Upper lobe of left lung (tissue), 6 donors: ENCODE measurements at regions not wholly inside any gene's neighbourhood (a gene's known extent, or its start where the extent isn't known, plus 50 kb on each side); places are given as distances from the start of the nearest gene placed in this dataset.

Experiments used
- ATAC-seq, 2 donors: fragments of 200-7000 bp; cut with Tn5 transposase; one replicate each; pipeline ENCODE4 v1.9.1; 2022; ENCODE audit warnings: mild to moderate bottlenecking in 2 of 2, moderate library complexity in 2 of 2; ENCODE audit not compliant: low FRiP score in 2 of 2
- DNase-seq, 2 donors: peaks; one replicate each; pipeline ENCODE4 v3.0.0-alpha.2; 2019 to 2020
- H3K27ac ChIP-seq, 4 donors: fragments of 200-600 bp; sonication (generic); one replicate each; pipeline ENCODE4 v1.5.1; 2016 to 2019
- H3K27me3 ChIP-seq, 4 donors: fragments of 200-600 bp; sonication (generic); one replicate each; pipeline ENCODE4 v1.5.1; 2017 to 2019
- H3K36me3 ChIP-seq, 4 donors: fragments of 200-600 bp; sonication (generic); one replicate each; pipeline ENCODE4 v1.5.1; 2016 to 2019
- H3K4me1 ChIP-seq, 4 donors: fragments of 200-600 bp; sonication (generic); one replicate each; pipeline ENCODE4 v1.5.1; 2018 to 2019
- H3K4me3 ChIP-seq, 4 donors: fragments of 200-600 bp; sonication (generic); one replicate each; pipeline ENCODE4 v1.5.1; 2017 to 2019; ENCODE audit warnings: mild to moderate bottlenecking in 2 of 4, moderate library complexity in 1 of 4
- H3K9me3 ChIP-seq, 4 donors: fragments of 200-600 bp; sonication (generic); one replicate each; pipeline ENCODE4 v1.5.1; 2018 to 2019
- CTCF ChIP-seq, 6 experiments: fragments of 450-650 bp in 4 of 6; fragments of 200-600 bp in 2 of 6; sonication (generic) in 2 of 6; IDR thresholded peaks; one replicate each; pipeline ENCODE4 v1.5.1; 2016 to 2019; ENCODE audit warnings: antibody characterized with exemption in 6 of 6
- EP300 ChIP-seq, 4 donors: sonication (generic); formaldehyde crosslinking; IDR thresholded peaks; one replicate each; pipeline ENCODE4 v1.5.1; 2017; ENCODE audit warnings: antibody characterized with exemption in 4 of 4, control low read depth in 2 of 4
- POLR2A ChIP-seq, 4 donors: fragments of 450-650 bp; IDR thresholded peaks; one replicate each; pipeline ENCODE4 v1.5.1; 2016 to 2017; ENCODE audit warnings: antibody characterized with exemption in 4 of 4, mild to moderate bottlenecking in 2 of 4
- POLR2AphosphoS5 ChIP-seq, 2 donors: sonication (generic); formaldehyde crosslinking; IDR thresholded peaks; one replicate each; pipeline ENCODE4 v1.5.1; 2017; ENCODE audit warnings: antibody characterized with exemption in 2 of 2
- WGBS, 2 donors: methylation state at CpG; one replicate each; pipeline ENCODE4 v1.1.5; 2017 to 2018; 5-methylcytosine and 5-hydroxymethylcytosine counted together
- donor health status: DM: no; HTN: no; CAD: no; lungs with moderate emphysema.
- donor health status: DM: no; HTN: yes; CAD: no; lungs with severe emphysema.

GRCh38 chr4:116870686-116871085 lies 214.7 kb downstream of the TRAM1L1 start:
- H3K36me3 ChIP-seq, result no peaks in the 10 kb centered on the region
- WGBS, 2 donors, result 44 to 46% methylated on average over 3 of the region's 3 CpGs
- ATAC-seq (no peak), DNase-seq (no peak)
- no peaks in the 10 kb centered on the region for H3K4me1 ChIP-seq
- TF ChIP-seq POLR2A (IDR thresholded peaks at IDR 0.05) (no peak), CTCF (IDR thresholded peaks at IDR 0.05) (no peak), EP300 (IDR thresholded peaks at IDR 0.05) (no peak), POLR2AphosphoS5 (IDR thresholded peaks at IDR 0.05) (no peak)
- H3K4me3 ChIP-seq, result no peak overlapping the region
- H3K27ac ChIP-seq, result no peak overlapping the region
- H3K27me3 ChIP-seq, result no peaks in the 10 kb centered on the region
- no peaks in the 10 kb centered on the region for H3K9me3 ChIP-seq

- 86 to 92% methylated on average over 2 of the region's 2 CpGs for WGBS, 2 donors
- no peak for DNase-seq
- no peak for ATAC-seq
- H3K36me3 ChIP-seq, result no peaks in the 10 kb centered on the region
- no peaks in the 10 kb centered on the region for H3K4me1 ChIP-seq
- no peaks in the 10 kb centered on the region for H3K27me3 ChIP-seq
- H3K4me3 ChIP-seq, result no peak overlapping the region
- no peak overlapping the region for H3K27ac ChIP-seq
- TF ChIP-seq EP300 (IDR thresholded peaks at IDR 0.05), result no peak
- TF ChIP-seq POLR2AphosphoS5 (IDR thresholded peaks at IDR 0.05), result no peak
- no peak for TF ChIP-seq CTCF (IDR thresholded peaks at IDR 0.05)
- no peak for TF ChIP-seq POLR2A (IDR thresholded peaks at IDR 0.05)
- no peaks in the 10 kb centered on the region for H3K9me3 ChIP-seq
These were observed 219.3 kb downstream of the TRAM1L1 start for GRCh38 chr4:116866106-116866505.

- DNase-seq (no peak), ATAC-seq (no peak)
- no peak for TF ChIP-seq EP300 (IDR thresholded peaks at IDR 0.05)
- Histone ChIP-seq H3K4me3 (no peak overlapping the region), H3K27me3 (no peaks in the 10 kb centered on the region), H3K27ac (no peak overlapping the region), H3K4me1 (no peaks in the 10 kb centered on the region), H3K36me3 (no peaks in the 10 kb centered on the region), H3K9me3 (no peaks in the 10 kb centered on the region)
- 74 to 80% methylated on average over 1 of the region's 1 CpG for WGBS, 2 donors
These were observed 222.8 kb downstream of the TRAM1L1 start for GRCh38 chr4:116862592-116862991.

- no peak overlapping the region for H3K27ac ChIP-seq
- TF ChIP-seq EP300 (IDR thresholded peaks at IDR 0.05), result no peak
- TF ChIP-seq POLR2A (IDR thresholded peaks at IDR 0.05), result no peak
- no peak for TF ChIP-seq CTCF (IDR thresholded peaks at IDR 0.05)
- no peak for TF ChIP-seq POLR2AphosphoS5 (IDR thresholded peaks at IDR 0.05)
- H3K36me3 ChIP-seq, result no peaks in the 10 kb centered on the region
- no peaks in the 10 kb centered on the region for H3K9me3 ChIP-seq
- ATAC-seq (no peak), DNase-seq (no peak)
- 81 to 91% methylated on average over 1 of the region's 1 CpG for WGBS, 2 donors
- no peaks in the 10 kb centered on the region for H3K27me3 ChIP-seq
- H3K4me3 ChIP-seq, result no peak overlapping the region
- no peaks in the 10 kb centered on the region for H3K4me1 ChIP-seq
These were observed 224.5 kb downstream of the TRAM1L1 start for GRCh38 chr4:116860891-116861290.

GRCh38 chr4:116849620-116850019 lies 235.8 kb downstream of the TRAM1L1 start:
- Histone ChIP-seq H3K4me1 (no peaks in the 10 kb centered on the region), H3K4me3 (no peak overlapping the region), H3K36me3 (no peaks in the 10 kb centered on the region), H3K27me3 (no peaks in the 10 kb centered on the region), H3K27ac (no peak overlapping the region), H3K9me3 (no peaks in the 10 kb centered on the region)
- TF ChIP-seq POLR2A (IDR thresholded peaks at IDR 0.05) (no peak), CTCF (IDR thresholded peaks at IDR 0.05) (no peak), EP300 (IDR thresholded peaks at IDR 0.05) (no peak), POLR2AphosphoS5 (IDR thresholded peaks at IDR 0.05) (no peak)
- ATAC-seq (no peak), DNase-seq (no peak)
